GM18520 (cell line): ENCODE measurements at regions not wholly inside any gene's neighbourhood (a gene's known extent, or its start where the extent isn't known, plus 50 kb on each side); places are given as distances from the start of the nearest gene placed in this dataset.
A peak's percentile ranks its signal among the peaks of the same experiment; 100 is the strongest.

ENCODE experiments used
- ATAC-seq: cut with Tn5 transposase; IDR thresholded peaks from one replicate; pipeline ENCODE4 v1.9.1; 2021; ENCODE audit not compliant: unreplicated experiment

- no peak for ATAC-seq
Measured at GRCh38 chr5:143567583-143568504, 164.4 kb upstream of the NR3C1 start.

DNA sequence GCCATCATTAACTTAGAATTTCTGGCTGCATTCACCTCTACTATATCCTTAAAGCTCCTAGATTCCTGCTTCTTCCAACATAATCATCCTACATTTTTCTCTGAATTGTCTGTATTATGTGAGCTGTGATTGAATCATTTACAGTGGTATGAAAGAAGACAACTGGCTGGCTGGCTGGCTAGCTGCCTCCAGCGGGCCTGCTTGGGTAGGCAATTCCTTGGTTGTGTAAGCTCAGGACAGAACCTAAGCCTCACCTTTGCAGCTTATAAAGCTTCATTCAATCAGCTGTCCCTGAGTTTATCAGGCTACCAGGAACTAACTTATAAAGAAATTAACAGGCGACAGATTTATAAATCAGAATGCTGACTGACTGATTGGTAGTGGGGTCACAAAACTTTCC is 162.7 kb upstream of the NR3C1 start:
- ATAC-seq, result no peak

DNA sequence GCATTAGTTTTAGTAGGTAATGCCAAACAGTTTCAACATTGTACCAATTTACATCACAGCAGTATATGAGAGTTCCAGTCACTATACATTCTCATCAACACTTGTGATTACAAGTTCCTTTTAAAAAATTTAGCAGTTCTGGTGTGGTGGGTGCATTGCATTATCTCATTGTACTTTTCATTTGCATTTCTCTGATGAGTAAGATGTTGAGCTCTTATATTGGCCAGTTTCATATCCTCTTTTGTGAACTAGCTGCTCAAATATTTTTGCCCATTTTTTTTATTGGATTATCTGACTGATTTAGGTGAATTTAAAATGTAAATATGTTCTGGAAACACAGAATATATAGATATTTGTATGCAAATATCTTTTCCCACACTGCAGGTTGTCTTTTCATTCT is 160.9 kb upstream of the NR3C1 start:
- ATAC-seq, result peak; percentile 99

DNA sequence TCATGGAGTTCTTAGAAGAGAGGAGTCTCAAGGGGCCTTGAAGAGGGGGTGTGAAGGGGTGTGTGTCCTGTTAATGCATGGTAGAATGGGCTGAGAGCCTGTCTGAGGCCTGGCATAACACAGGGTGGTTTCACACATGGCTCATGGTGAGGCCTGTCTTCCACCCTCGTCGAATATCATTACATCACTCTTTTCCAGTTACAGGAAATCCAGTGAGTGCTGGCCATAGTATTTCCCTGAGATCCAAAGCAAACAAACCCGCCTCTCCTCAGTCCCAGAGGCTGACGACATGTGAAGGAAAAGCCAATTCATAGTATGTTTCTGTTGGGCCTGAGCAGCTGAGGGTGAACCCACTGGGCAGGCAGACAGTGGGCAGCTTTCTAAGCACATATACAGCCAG is 159.4 kb upstream of the NR3C1 start:
- no peak for ATAC-seq

- ATAC-seq, result no peak
Measured at GRCh38 chr5:143561219-143561618, 157.7 kb upstream of the NR3C1 start.

DNA sequence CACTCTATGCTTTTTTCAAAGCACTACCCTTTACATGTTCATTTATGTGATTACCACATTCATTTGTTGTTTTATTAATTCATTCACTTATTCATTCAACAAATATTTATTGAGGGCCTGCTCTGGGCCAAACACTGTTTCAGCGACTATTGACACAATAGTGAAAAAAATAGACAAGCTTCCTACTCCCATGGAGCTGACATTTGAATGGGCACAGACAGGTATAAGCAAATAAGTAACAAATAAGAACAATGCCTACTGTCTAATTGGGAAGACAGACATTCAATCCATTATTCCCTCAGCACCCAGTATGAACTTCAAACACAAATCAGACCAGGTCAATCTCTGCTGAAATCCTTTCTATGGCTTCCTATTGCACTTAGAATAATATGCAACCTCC is 156.9 kb upstream of the NR3C1 start:
- no peak for ATAC-seq

DNA sequence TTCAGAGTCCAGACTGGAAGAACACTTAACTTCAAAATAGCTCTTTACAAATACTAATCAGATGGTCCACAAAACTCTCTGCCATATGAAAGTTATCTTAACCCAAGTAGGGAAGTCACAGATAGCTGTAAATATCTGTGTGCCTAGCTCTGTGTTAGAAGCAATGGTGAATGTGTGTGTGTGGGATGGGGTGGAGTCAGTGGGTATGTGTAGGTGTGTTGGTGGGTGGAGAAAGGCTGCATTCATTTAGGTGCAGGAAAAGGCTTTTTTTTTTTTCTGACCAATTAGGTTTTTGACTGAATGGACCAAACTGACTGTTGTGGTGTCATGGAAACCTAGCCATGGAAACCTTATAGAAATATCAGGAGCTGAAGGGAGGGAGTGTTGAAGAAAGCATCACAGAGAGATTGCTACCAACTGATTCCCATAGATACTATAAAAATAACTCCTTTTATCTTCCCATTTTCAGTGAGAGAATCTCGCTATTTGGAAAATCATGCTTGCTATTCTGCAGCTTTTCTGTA is 156.2 kb upstream of the NR3C1 start:
- no peak for ATAC-seq

GRCh38 chr5:143558048-143558447 is 154.6 kb upstream of the NR3C1 start:
- ATAC-seq, result no peak

DNA sequence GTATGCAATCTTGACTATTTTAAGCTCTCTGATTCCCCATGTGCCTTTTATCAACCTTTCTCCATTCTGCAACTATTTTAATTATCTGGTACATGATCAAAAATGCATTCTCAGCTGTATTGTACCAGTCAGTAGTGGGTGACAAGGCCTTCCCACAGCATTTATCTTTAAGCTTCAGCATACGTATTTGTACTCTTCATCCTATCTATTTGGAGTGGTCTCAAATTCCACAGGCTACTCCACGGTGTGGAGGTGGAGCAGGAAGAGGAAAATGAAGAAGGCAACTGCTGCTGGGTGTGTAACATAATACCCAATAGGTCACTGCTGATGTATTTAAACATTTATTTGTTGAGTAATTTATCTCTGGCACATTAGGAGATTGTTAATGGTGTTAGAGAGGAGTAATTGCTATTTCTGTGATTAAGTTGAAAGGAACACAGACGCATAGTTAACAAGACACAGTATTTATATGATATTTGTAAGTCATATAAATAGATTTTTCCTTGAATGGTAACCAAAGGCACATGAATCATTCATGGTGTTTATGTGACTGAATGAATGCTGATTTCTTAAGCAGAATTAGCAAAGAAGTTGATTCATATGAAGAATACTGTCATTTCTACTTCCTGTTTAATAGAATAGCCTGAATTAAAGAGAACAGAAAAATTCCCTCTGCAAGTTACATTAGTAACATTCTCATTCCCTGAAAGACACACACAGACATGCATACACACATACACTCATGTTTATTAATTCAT is 153.8 kb upstream of the NR3C1 start:
- no peak for ATAC-seq

- ATAC-seq, result no peak
Measured at GRCh38 chr5:143554918-143555477, 151.5 kb upstream of the NR3C1 start.

GRCh38 chr5:143554187-143554717 is 150.8 kb upstream of the NR3C1 start:
- no peak for ATAC-seq

DNA sequence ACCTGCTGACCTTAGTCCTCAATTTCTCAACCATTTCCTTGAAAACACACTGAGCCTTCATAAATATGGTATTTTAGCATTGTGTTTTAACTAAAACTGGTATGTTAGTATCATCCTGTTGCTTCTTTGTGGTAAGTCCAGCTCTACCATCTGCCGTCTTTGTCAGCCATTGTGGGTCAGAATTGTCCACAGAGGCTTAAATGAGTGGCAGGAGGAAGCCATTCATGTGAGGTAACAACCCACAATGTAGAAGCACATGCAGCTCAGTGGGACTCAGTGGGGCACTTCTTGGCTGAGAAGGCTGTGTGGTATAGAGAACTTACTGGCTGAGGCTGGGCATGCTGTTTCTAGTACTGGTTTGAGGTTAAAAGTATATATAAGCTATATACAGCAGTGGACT is 149.2 kb upstream of the NR3C1 start:
- no peak for ATAC-seq

GRCh38 chr5:143551820-143552251 is 148.3 kb upstream of the NR3C1 start:
- ATAC-seq, result no peak

DNA sequence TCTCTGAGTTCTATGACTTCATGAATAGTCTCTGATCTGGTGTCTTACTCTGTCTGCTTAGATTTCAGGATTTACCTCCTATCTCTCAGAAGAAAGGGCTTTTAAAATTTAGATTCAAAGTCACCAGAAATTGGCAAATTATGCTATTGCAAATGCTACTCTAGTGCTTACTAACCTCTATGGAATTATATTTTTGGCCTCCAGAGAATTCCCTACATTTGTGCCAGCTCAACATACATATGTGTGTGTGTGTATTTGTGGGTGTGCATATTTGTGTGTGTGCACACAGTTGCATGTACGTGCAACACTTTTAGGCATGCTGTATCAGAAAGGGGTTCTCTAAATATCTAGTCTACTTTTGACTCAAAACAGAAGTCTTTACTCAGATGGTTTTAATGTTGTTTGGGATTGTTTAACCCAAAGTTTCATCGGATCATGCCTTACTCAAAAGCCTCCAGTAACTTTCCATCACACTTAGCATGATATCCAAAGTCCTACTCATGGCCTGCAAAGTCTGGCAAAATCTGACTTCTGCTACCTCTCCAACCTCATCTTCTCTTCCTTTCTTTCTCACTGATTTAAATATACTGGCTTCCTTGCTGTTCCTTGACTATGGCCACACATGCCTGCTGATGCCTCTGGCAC is 147.6 kb upstream of the NR3C1 start:
- ATAC-seq, result no peak

DNA sequence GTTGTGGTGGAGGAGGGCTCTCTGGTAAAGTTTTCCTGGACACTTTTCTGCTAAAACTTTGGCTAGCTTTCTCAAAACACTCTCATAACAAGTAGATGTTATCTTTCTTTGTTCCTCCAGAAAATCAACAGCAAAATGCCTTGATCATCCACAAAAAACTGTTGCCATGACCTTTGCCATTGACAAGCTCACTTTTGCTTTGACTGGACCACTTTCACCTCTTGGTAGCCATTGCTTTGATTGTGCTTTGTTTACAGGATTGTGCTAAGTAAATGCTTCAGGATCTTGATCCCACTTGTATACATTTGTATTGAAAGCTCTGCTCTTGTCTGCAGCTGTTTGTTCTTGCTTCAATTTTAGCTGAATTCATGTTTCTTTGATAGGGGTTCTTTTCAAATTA is 143.9 kb upstream of the NR3C1 start:
- no peak for ATAC-seq

- no peak for ATAC-seq
Measured at GRCh38 chr5:143546394-143546793, 142.9 kb upstream of the NR3C1 start.

- ATAC-seq, result no peak
Measured at GRCh38 chr5:143544606-143545005, 141.1 kb upstream of the NR3C1 start.

DNA sequence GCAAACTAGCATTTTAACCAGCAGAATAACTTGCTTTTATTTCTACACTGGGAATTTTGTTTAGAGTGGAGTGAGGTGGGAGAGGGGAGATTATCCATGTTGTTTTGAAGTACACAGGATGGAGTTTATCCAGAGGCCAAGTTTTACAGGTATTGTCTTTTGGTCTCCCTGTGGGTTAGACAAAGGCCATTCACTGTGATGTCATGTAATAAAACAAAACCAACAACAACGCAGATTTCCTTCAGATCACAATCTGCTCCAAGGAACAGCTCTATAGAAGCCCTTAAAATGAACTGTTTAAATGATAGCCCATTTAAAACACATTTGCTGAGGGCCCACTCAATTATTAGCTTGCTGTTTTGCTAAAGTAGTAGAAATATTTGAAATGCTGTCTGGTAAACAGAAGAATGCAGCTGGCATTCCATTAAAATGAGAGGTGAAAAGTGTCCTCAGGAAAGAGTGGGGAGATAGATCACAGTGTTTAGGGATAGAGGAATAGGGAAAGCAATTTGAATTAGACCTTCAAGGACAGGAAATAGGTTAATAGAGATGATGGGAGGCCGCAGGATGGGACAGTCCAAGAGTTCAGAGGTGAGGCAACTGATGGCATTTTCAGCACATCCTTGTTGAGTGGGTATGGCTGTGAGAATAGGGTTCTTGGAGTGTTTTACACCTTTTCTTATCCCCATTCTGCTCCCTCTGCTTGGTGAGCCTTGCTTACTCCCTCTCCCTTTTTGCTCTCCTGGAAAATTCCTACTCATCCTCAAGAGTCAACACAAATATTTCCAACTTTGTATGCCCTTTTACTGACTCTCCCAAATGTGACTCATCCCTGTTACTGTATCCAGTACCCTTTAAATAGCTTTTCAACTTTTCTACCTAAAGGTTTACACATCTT is 140.1 kb upstream of the NR3C1 start:
- no peak for ATAC-seq

DNA sequence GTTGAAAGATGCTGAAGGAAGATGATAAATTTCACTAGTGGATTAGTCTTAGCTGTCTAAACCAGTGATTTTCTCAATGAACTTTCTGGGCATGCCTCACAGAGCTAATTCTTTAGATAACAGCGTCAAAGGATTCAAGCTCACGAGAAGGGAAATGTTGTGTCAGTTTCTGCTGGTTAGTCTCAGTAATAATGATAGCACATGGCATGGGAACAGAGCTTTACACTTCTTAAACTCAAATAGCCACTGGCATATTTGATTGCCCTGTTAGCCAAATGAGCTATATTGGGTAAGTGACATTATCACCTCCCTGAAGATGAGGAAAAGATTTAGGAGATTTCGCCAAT is 139.3 kb upstream of the NR3C1 start:
- ATAC-seq, result no peak
